Loucy (cell line): ENCODE measurements at regions not wholly inside any gene's neighbourhood (a gene's known extent, or its start where the extent isn't known, plus 50 kb on each side); places are given as distances from the start of the nearest gene placed in this dataset.
A peak's percentile ranks its signal among the peaks of the same experiment; 100 is the strongest.

Experiments
- H2AFZ ChIP-seq: fragments of 200-600 bp; sonication (generic); 2 replicates; pipeline ENCODE4 v1.6.0; 2016; ENCODE audit warnings: antibody characterized with exemption, mild to moderate bottlenecking, low read length, moderate library complexity
- H3F3A ChIP-seq: fragments of 200-600 bp; 2 replicates; pipeline ENCODE4 v1.6.0; 2016; ENCODE audit warnings: antibody characterized with exemption, low read depth, mild to moderate bottlenecking
- H3K27me3 ChIP-seq: fragments of 200-600 bp; sonication (generic); 2 replicates; pipeline ENCODE4 v1.6.1; 2014; ENCODE audit warnings: low read length, mild to moderate bottlenecking; ENCODE audit not compliant: insufficient read depth, poor library complexity, severe bottlenecking
- H3K36me3 ChIP-seq: fragments of 200-600 bp; sonication (generic); 2 replicates; pipeline ENCODE4 v1.6.1; 2016; ENCODE audit warnings: low read length; ENCODE audit not compliant: insufficient read depth
- H3K4me1 ChIP-seq: fragments of 200-600 bp; sonication (generic); 2 replicates; pipeline ENCODE4 v1.5.1; 2014; ENCODE audit warnings: low read length, mild to moderate bottlenecking; ENCODE audit not compliant: insufficient read depth, poor library complexity, severe bottlenecking
- H3K4me2 ChIP-seq: fragments of 200-600 bp; sonication (generic); 2 replicates; pipeline ENCODE4 v1.6.0; 2014; ENCODE audit warnings: antibody characterized with exemption, low read length, low read depth, mild to moderate bottlenecking; ENCODE audit not compliant: poor library complexity, severe bottlenecking
- H3K4me3 ChIP-seq: fragments of 200-600 bp; sonication (generic); 2 replicates; pipeline ENCODE4 v1.5.1; 2014; ENCODE audit warnings: low read length, mild to moderate bottlenecking, mixed read lengths; ENCODE audit not compliant: poor library complexity, severe bottlenecking
- H3K79me2 ChIP-seq: fragments of 200-600 bp; sonication (generic); 2 replicates; pipeline ENCODE4 v1.6.1; 2014; ENCODE audit warnings: low read length; ENCODE audit not compliant: insufficient read depth
- H3K9ac ChIP-seq: fragments of 200-600 bp; sonication (generic); 2 replicates; pipeline ENCODE4 v1.6.0; 2014; ENCODE audit warnings: mild to moderate bottlenecking, low read depth, low read length, moderate library complexity; ENCODE audit not compliant: poor library complexity, severe bottlenecking
- H3K9me2 ChIP-seq: fragments of 200-600 bp; sonication (generic); replicated peaks from 2 replicates; pipeline ENCODE4 v1.6.1; 2016; ENCODE audit warnings: low read depth, low read length, mixed read lengths
- H3K9me3 ChIP-seq: fragments of 200-600 bp; sonication (generic); 2 replicates; pipeline ENCODE4 v1.6.1; 2014; ENCODE audit warnings: mild to moderate bottlenecking, antibody characterized with exemption, low read length, low read depth; ENCODE audit not compliant: insufficient read depth
- H4K20me1 ChIP-seq: fragments of 200-600 bp; sonication (generic); 2 replicates; pipeline ENCODE4 v1.6.0; 2014; ENCODE audit warnings: antibody characterized with exemption, low read length, mild to moderate bottlenecking; ENCODE audit not compliant: insufficient read depth, poor library complexity, severe bottlenecking
- CTCF ChIP-seq: fragments of 200-600 bp; sonication (generic); conservative IDR thresholded peaks from 2 replicates; pipeline ENCODE4 v1.5.1; 2014; ENCODE audit warnings: mild to moderate bottlenecking, antibody characterized with exemption, low read length
- EZH2phosphoT487 ChIP-seq: fragments of 200-600 bp; IDR thresholded peaks from 2 replicates; pipeline ENCODE4 v1.6.1; 2018; ENCODE audit warnings: antibody characterized with exemption, mild to moderate bottlenecking, moderate library complexity, borderline replicate concordance

- H3K4me3 ChIP-seq: no peak overlapping the region
- no peaks in the 10 kb centered on the region for H4K20me1 ChIP-seq
- no peak overlapping the region for H3K9ac ChIP-seq
- H3F3A ChIP-seq: no peaks in the 10 kb centered on the region
- no peaks in the 10 kb centered on the region for H3K27me3 ChIP-seq
- TF ChIP-seq CTCF: no peak
- TF ChIP-seq EZH2phosphoT487: no peak
- H2AFZ ChIP-seq: no peak overlapping the region
- H3K9me3 ChIP-seq: no peaks in the 10 kb centered on the region
- no peaks in the 10 kb centered on the region for H3K79me2 ChIP-seq
- no peaks in the 10 kb centered on the region for H3K9me2 ChIP-seq
- no peak overlapping the region for H3K4me2 ChIP-seq
- H3K36me3 ChIP-seq: no peaks in the 10 kb centered on the region
- H3K4me1 ChIP-seq: no peaks in the 10 kb centered on the region
Measured at GRCh38 chr3:59374091-59374817, 324.4 kb upstream of the CFAP20DC start.

- TF ChIP-seq CTCF (no peak), EZH2phosphoT487 (no peak)
- no peaks in the 10 kb centered on the region for H3K9me2 ChIP-seq
- H3K79me2 ChIP-seq: no peaks in the 10 kb centered on the region
- peaks cover 14% of the 10 kb centered on the region for H3K4me1 ChIP-seq
- no peaks in the 10 kb centered on the region for H3F3A ChIP-seq
- H3K27me3 ChIP-seq: no peaks in the 10 kb centered on the region
- no peaks in the 10 kb centered on the region for H4K20me1 ChIP-seq
- H3K4me3 ChIP-seq: no peak overlapping the region
- no peak overlapping the region for H3K4me2 ChIP-seq
- no peak overlapping the region for H3K9ac ChIP-seq
- no peaks in the 10 kb centered on the region for H3K9me3 ChIP-seq
- no peaks in the 10 kb centered on the region for H3K36me3 ChIP-seq
- no peak overlapping the region for H2AFZ ChIP-seq
Measured at GRCh38 chr3:59372346-59372745, 322.5 kb upstream of the CFAP20DC start.

- Histone ChIP-seq H3K9me2 (no peaks in the 10 kb centered on the region), H2AFZ (0 out of 2 replicates have a peak overlapping the region, but pooled peaks have one; percentile 33), H3K27me3 (no peaks in the 10 kb centered on the region), H3K4me1 (peaks cover 25% of the 10 kb centered on the region), H3K9ac (no peak overlapping the region), H3K36me3 (no peaks in the 10 kb centered on the region), H4K20me1 (no peaks in the 10 kb centered on the region), H3F3A (no peaks in the 10 kb centered on the region), H3K9me3 (no peaks in the 10 kb centered on the region), H3K4me2 (no peak overlapping the region), H3K4me3 (no peak overlapping the region), H3K79me2 (no peaks in the 10 kb centered on the region)
- TF ChIP-seq EZH2phosphoT487: no peak
- no peak for TF ChIP-seq CTCF
Measured at GRCh38 chr3:59368900-59369675, 319.3 kb upstream of the CFAP20DC start.
